T-helper 1 cell (primary cell): ENCODE measurements at regions not wholly inside any gene's neighbourhood (a gene's known extent, or its start where the extent isn't known, plus 50 kb on each side); places are given as distances from the start of the nearest gene placed in this dataset.

Source experiments
- DNase-seq, 5 donors: peaks; one replicate each; pipeline ENCODE4 v3.0.0-alpha.2; 2012 to 2020

- no peak for DNase-seq
Observed at GRCh38 chr6:126148853-126149252, 162.5 kb downstream of the TRMT11 start.

DNA sequence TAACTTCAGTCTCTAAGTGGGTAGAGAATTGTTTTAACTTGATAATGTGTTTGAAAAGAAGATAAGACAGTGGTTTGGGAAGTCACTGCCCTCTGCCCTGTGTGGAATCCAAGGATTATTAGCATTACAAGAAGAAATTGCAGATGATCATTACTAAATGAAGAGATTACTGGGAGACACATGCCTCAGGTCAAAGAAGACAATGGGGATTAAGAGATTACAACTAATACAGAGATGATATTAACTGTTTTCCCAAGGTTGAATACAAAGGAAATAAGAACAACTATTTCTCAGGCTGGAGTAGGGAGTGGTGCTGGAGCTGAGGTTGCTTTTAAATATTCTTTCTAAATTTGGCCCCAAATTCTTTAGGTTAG is 166.0 kb downstream of the TRMT11 start:
- no peak for DNase-seq

DNA sequence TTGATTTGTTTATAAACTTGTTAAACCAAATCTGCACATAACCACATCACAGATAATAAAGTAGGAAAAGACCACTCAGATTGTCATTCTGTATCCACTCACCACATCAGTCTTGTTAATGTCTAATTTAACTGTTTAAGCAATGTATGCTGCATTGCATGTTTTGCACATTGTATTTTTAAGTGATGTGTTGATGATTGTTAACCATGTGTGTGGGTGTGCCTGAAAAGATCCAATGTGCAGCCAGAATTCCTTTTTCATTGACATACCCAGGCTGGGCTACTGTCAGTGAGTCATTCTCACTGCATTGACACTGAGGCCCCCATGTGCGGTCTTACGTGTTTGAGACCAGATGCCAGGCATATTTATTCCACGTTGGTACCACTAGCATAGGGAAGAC is 167.3 kb downstream of the TRMT11 start:
- no peak for DNase-seq

- DNase-seq = no peak
Observed at GRCh38 chr6:126156973-126157372, 170.6 kb downstream of the TRMT11 start.

- no peak for DNase-seq
Observed at GRCh38 chr6:126167726-126168125, 172.2 kb upstream of the CENPW start.

DNA sequence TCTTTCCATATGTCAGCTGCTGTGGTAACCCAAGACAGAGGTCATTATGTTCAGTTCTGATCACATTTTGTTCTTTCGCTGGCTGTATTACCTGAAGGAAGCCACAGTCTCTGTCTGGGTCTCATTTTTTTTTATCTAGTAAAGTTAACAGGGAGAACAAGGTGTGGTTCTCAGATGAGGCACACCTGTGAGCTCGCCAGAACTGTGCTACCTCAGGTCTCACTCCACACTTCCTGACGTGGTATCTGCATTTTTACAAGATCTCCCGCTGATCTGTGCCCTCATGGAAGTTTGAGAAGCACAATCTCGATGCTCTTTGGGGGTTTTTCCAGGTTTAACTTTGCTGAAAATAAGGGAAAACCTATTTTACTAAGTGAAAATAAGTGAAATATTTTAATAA is 169.5 kb upstream of the CENPW start:
- no peak for DNase-seq

GRCh38 chr6:126170978-126171382 is 168.9 kb upstream of the CENPW start:
- DNase-seq = peak in 1 of 5 donors; percentile 24

DNA sequence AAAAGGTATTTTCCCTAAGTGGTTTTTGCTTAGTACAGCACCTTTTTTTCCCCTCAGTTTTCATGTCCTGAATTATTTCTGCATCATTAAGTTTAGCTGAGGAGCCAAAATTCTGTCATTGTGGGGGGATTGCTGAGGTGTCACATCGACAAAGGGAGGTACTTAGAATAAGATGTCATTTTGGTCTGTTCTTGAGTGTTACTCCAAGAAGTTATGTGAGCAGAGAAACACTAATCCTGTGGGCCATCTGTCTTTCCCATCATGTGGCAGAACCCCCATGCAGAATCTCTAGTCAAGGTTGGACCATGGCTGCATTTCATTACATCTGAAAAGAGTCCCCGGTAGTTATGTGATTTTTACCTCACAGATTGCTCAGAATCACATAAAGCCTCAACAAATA is 167.8 kb upstream of the CENPW start:
- DNase-seq = no peak

DNA sequence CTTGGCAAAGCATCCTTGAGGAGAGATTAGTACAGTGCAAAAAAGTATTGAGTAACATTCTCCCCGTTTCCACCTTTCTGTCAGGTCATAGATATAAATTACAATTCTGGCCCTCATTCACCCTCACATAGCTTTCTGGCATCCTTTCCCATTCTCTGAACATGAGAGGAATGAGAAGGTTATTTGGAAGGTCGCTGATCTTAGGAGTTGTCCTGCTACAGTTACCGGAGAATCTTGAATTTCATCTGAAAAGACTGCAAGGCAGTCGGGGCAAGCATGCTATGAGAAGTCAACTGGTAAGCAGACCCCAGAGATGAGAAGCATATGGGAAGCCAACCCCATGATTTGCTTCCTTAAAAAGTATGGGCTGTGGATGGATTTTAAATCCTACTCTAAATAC is 166.7 kb upstream of the CENPW start:
- no peak for DNase-seq

GRCh38 chr6:126174697-126175096 is 165.2 kb upstream of the CENPW start:
- DNase-seq = no peak

GRCh38 chr6:126175251-126175650 is 164.7 kb upstream of the CENPW start:
- no peak for DNase-seq

DNA sequence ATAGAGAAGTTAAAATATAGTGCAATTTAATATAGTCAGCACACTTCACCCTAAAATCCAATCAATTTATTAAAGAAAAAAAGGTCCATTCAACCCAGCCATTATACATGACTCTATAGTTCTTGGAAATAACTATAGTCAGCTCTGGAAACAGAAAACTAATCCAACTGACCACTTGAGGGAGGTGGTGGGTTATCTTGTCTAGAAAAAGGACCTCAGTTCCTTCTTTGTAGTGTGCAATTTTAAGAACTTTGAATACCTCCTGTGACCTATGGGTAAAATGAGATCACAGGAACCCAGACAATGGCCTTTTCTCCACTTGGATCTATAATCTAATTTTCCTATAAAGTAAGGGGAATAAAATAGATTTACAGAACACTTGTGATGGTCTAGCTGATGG is 163.6 kb upstream of the CENPW start:
- no peak for DNase-seq

GRCh38 chr6:126180585-126180984 is 159.3 kb upstream of the CENPW start:
- DNase-seq = peak in 1 of 5 donors; percentile 28

DNA sequence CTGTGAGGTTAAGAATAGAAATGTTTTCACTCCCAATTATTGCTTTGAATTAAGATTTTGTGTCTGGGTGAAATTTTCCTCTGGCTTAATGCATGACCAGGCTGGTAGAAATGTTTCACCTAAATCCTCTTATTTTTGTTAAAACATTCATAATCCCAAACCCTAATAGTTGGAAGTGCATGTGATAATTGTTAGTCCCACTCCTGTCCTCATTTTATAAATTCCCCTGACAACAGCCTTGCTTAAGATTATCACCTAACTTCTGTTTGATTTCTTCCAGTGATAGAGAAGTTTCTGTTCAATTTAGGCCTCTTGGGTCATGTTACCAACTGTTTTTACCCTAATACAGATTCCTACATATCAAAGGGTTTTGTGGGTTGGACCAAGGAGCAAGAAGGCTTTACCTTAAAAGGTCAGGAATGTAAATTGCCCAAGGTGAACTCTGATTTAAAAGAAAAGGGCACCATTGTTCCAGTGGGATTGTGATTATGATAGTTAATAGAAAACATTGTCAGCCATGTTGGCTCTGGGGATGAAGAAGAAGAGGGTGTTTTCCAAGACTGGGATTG is 158.7 kb upstream of the CENPW start:
- no peak for DNase-seq

GRCh38 chr6:126181890-126182289 is 158.0 kb upstream of the CENPW start:
- DNase-seq = no peak

DNA sequence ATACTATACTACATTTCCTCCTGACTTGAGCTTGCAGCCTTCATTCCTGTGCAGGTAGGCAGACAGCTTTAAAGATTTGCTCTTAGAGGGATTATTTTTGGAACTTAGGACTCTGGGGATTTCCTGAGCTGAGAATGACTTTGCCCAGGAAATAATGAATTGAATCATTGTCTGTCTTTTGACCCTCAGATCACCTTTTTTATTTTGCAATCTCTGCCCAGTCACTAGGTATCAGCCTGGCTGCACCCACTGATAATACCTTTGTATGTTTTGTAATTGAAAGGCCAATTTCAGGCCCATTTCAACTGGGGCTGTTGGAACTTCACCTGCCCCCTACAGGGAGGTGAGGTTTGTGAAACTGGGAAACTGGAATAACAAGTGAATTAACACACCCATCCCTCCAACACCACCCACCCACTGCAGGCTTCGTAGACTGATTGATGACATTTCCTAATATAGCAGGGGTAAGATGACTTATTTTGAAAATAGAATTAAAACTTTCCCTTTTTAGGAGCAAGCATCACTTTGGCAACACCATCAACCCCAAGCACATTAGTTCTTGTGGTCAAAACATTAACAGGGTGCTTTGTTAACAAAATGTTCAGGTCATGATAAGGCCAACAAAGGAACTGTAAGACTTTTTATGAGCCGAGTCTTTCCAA is 157.1 kb upstream of the CENPW start:
- DNase-seq = no peak

DNA sequence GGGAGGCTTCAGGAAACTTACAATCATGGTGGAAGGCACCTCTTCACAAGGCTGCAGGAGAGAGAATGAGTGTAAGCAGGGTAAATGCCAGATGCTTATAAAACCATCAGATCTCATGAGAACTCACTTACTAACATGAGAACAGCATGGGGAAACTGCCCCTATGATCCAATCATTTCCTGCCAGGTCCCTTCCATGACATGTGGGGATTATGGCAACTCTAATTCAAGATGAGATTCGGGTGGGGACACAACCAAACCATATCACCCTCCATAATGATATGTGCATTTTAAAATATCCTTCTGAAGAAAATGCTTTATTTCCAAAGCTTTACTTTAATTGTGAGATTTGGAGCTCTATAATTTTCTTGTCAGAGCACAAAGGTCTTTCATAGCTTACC is 154.1 kb upstream of the CENPW start:
- no peak for DNase-seq

- DNase-seq = no peak
Observed at GRCh38 chr6:126188279-126188909, 151.5 kb upstream of the CENPW start.

DNA sequence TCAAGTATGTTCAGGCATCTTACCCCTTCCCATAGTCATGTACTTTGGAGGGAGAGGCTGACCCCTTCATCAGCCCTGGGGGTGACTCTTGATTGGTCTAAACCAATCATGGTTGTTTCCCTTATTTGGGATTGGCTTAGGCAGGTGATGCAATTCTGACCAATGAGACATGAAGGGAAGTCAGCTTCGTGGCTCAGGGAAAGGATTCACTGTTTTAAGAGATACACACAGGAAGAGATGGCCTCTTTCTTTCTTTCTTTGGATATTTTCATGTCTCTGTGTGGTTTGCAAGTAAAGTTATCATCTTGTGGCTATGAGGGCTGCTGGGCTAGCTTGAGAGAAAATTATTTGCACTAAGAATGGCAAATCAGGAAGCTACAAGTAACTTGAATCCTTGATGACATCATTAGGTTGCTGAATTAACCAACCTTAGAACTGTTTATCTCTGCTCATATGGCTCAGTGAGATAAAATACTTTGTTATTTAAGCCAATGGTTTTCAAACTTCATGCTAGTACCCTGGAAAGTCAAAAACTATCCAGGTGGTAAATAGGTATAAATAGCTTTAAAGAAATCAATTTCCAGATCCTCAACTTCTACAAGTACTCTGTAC is 144.2 kb upstream of the CENPW start:
- DNase-seq = no peak

- DNase-seq = no peak
Observed at GRCh38 chr6:126198631-126199030, 141.3 kb upstream of the CENPW start.

DNA sequence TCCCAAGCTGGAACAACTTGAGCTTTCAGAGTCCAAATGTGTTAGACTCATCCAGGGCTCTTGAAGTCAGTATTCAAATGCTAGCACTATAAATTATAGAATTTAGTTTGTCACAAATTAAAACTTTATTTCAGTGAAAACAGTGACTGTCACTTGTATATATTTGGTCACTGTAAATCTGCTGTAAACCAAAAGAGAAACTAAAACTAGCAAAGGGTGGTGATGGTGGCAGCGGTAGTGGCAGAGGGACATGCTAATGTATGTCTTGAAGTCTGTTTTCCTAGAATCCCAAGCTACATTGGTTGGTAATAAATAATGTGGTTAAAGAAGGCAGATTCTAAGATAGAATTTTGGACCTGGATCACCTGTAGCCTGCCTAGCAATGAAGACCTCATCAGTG is 140.4 kb upstream of the CENPW start:
- DNase-seq = peak in 1 of 5 donors; percentile 23

DNA sequence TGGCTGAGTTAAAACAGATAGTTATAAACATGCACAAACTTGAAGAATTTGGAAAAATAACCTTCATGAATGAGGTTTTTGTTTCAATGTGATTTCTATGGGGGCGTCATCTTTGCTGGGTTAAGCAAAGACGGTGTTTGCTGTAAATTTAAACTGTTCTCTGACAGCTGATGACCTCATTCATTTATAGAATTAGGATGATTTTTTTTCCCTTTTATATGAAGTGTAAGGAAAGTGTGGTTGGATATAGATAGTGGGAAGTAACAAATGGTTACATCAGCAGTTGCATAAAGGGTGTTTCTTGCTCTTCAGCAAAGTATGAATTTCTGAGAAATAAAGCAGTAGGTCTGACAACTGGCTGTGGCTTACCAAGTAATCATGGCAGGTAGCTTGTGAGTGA is 137.2 kb upstream of the CENPW start:
- DNase-seq = no peak

GRCh38 chr6:126204126-126204525 is 135.8 kb upstream of the CENPW start:
- no peak for DNase-seq

- no peak for DNase-seq
Observed at GRCh38 chr6:126204598-126204997, 135.3 kb upstream of the CENPW start.
